Sciatic nerve (tissue), 2 donors: ENCODE measurements at regions not wholly inside any gene's neighbourhood (a gene's known extent, or its start where the extent isn't known, plus 50 kb on each side); places are given as distances from the start of the nearest gene placed in this dataset.
"Not testable (repeated sequence)": the region's sequence is repeated elsewhere in the genome, so short reads cannot be mapped to it uniquely, and the experiment has no call there.

Experiments
- ATAC-seq: fragments of 200-7000 bp; cut with Tn5 transposase; one replicate; pipeline ENCODE4 v1.9.1; 2020; ENCODE audit warnings: mild to moderate bottlenecking, moderate library complexity
- DNase-seq: peaks from one replicate; pipeline ENCODE4 v3.0.0-alpha.2; 2020; ENCODE audit warnings: low spot score
- intact Hi-C: fragments of 100-400 bp; cut with DNase I; formaldehyde crosslinking; loops from one replicate; pipeline ENCODE4 v1.14.2; 2022
- donor health status: DM: no; HTN: no; CAD: no.
- donor health status: DM: no; HTN: no; CAD: no.

DNA sequence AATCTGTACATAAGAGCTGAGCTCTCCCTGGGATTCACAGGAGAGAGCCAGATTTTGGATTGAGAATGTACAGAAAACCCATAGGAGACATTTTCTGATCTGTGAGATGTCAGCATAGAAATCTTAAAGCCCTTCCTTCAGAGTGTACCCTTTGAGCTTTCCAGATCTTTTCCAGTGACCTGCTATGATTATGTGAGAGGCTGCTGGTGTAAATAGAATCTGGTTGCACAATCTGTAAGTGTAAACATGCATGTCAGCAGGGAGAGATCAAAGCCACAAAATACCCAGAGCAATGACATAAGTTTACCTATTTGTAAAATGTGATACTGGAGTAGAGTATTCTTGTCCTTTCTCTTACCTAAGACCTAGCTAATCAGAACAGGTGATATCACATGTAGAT is 471.9 kb downstream of the FOXD4L5 start:
- ATAC-seq, DNase-seq, intact Hi-C loops: not testable (repeated sequence)

DNA sequence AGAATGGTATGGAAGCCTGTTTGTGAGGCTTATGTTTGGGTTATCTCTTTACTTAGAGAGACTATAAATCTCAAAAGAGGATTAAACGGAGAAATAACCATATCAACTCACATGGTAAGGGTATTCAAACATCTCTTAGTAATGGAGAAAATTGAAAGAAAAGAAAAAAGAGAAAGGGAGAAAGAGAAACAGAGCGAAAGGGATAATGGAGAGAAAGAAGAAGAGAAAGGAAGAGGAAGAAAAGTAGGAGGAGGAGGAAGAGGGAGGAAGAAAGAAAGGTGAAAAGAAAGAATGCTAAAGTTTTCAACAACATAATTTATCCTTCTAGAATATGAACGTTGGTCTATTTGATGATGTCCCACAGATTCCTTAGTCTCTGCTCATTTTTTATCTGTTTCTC is 506.3 kb downstream of the FOXD4L5 start:
- DNase-seq, ATAC-seq, intact Hi-C loops: not testable (repeated sequence)

DNA sequence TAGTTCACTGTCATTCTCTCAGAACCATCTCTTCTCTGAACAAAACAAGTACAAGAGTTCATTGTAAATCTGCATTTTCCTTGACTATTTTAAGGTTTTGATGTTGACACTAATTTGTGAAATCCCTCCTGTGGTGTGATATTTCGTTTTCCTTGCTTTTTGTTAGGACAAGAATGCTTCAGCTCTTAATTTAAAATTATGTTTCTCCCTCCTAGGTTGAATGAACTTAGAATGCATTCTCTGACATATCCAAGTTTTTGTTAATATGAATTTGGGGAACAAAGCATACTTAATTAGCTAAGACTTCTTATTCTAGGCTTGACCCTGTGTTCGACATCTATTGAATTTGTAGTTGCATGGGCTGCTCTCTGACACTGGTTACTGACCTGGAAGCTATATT is 508.7 kb downstream of the FOXD4L5 start:
- ATAC-seq, intact Hi-C loops, DNase-seq: not testable (repeated sequence)

DNA sequence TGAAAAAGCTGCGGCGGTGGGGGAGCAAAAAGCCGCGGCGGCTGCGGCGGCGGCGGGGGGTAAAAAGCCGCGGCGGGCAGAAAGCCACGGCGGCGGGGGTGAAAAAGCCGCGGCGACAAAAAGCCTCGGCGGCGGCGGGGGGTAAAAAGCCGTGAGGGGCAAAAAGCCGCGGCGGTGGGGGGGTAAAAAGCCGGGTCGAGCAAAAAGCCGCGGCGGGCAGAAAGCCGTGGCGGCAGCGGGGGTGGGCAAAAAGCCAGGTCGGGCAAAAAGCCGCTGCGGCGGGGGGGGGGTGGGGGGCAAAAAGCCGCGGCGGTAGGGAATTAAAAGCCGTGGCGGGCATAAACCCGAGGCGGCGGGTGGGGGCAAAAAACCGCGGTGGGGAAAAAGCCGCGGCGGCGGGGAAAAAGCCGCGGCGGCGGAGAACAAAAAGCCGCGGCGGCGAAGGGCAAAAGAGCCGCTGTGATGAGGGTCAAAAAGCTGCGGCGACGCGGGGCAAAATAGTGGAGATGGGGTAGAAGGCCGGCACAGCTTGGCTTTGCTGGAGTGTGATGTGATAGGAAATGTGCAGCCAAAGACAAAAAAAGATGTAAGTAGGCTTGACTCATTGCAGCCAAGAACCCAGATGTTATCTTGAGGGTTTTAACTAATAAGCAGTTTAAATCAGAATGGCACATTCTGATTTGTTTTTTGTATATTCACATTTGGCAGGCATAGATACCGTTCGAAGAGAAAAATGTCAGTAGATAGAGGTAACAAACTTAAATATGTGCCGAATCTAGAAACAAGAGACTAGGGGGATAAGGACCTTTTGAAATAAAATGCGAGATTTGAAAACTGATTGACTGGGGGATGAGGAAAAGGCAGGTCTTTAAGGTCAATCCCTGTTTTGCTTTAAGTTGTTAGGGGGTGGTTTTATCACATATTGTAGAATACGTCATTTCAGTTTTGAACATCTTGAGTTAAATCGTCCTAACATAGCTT is 509.9 kb downstream of the FOXD4L5 start:
- intact Hi-C loops, ATAC-seq: not testable (repeated sequence)
- peak; percentile 53 for DNase-seq

DNA sequence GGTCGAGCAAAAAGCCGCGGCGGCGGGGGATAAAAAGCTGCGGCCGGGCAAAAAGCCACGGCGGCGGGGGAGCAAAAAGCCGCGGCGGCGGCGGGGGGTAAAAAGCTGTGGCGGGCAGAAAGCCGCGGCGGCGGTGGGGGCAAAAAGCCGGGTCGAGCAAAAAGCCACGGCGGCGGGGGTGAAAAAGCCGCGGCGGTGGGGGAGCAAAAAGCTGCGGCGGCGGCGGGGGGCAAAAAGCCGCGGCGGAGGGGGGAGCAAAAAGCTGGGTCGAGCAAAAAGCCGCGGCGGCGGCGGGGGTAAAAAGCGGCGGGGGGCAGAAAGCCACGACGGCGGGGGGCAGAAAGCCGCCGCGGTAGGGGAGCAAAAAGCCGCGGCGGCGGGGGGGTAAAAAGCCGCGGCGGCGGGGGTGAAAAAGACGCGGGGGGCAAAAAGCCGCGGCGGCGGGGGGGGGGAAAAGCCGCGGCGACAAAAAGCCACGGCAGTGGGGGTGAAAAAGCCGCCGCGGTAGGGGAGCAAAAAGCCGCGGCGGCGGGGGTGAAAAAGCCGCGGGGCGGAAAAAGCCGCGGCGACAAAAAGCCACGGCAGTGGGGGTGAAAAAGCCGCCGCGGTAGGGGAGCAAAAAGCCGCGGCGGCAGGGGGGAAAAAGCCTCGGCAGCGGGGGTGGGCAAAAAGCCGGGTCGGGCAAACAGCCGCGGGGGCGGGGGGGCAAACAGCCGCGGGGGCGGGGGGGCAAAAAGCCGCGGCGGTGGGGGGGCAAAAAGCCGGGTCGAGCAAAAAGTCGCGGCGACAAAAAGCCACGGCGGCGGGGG is 510.8 kb downstream of the FOXD4L5 start:
- not testable (repeated sequence) for ATAC-seq

DNA sequence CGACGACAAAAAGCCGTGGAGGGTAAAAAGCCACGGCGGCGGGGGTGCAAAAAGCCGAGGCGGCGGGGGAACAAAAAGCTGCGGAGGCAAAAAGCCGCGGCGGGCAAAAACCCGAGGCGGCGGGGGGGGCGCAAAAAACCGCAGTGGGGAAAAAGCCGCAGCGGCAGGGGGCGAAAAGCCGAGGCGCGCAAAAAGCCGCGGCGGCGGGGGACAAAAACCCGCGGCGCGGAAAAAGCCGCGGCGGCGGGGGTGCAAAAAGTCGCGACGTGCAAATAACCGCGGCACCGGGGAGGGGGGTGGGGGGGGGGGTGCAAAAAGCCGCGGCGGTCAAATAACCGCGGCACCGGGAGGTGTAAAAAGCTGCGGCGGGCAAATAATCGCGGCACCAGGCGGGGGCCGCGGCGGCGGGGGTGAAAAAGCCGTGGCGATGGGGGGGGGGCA is 511.5 kb downstream of the FOXD4L5 start:
- DNase-seq (peak; percentile 43), ATAC-seq (no peak)
- intact Hi-C loops = no loop called here

More for the DNA sequence above, 510.8 kb downstream of the FOXD4L5 start:
- DNase-seq, intact Hi-C loops: not testable (repeated sequence)

DNA sequence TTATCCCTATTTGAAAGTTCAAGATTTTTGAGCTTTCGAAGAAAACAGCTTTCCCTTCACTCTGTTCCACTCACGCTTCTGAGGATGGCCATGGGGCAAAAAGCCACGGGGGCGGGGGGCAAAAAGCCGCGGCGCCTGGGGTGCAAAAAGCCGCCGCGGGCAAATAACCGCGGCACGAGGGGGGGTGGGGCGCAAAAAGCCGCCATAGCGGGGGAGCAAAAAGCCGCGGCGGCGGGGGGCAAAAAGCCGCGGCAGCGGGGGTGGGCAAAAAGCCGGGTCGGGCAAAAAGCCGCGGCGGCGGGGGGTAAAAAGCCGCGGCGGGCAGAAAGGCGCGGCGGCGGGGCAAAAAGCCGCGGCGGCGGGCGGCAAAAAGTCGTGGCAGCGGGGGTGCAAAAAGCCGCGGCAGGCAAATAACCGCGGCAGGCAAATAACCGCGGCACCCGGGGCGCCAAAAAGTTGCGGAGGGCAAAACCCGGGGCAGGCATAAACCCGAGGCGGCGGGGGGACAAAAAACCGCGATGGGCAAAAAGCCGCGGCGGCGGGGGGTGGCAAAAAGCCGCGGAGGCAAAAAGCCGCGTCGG is 512.2 kb downstream of the FOXD4L5 start:
- peak; percentile 22 for DNase-seq
- ATAC-seq, intact Hi-C loops: not testable (repeated sequence)

DNA sequence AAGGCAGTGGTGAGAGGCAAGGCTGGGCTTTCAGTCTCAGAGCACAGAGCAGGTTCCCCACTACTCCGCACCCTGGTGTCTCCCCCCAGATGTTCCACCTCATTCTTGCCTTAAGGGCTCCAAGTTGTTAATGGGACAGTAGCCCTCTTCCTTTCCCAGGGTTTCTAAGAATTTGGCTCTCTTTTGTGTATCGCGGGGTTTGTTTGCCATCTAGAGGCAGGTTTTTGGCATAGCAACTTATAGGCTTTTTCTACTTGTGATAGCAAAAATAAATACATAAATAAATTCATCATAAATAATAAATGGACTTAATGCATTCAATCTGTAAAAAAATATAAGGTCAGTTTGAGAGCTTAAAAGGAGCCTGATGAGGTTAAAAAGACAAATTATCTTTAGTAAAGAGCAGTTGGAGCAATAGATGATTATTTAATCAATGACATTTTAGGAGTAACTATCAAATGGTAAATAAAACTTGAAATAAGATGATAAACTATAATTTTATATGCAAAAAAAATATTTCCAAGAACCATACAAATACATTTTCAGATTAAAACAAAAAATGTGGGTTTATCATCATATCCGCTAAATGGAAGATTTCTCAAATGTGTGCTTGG is 512.8 kb downstream of the FOXD4L5 start:
- DNase-seq, ATAC-seq, intact Hi-C loops: not testable (repeated sequence)
